ENCODE measurements at regions not wholly inside any gene's neighbourhood (a gene's known extent, or its start where the extent isn't known, plus 50 kb on each side); places are given as distances from the start of the nearest gene placed in this dataset.

DNA sequence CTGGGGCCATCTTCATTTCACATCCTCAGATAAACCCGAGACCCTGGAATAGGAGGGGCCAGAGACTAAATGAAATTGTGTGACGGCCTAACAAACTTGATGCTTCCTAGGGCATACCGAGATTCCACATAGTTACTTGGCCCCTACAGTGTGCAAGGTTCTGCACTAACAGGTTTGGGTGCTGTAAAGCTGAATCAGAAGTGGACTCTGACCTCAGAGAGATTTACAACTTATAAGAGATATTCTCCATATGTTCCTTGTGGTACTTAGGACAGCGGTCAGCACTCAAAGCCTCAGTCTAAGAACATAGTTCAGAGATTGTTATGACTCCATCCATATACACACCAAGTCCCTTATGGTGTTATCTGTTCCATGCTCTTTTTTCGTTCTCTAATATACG lies 55.1 kb upstream of the FHIP2A start:
- TF ChIP-seq, protein P1, sequence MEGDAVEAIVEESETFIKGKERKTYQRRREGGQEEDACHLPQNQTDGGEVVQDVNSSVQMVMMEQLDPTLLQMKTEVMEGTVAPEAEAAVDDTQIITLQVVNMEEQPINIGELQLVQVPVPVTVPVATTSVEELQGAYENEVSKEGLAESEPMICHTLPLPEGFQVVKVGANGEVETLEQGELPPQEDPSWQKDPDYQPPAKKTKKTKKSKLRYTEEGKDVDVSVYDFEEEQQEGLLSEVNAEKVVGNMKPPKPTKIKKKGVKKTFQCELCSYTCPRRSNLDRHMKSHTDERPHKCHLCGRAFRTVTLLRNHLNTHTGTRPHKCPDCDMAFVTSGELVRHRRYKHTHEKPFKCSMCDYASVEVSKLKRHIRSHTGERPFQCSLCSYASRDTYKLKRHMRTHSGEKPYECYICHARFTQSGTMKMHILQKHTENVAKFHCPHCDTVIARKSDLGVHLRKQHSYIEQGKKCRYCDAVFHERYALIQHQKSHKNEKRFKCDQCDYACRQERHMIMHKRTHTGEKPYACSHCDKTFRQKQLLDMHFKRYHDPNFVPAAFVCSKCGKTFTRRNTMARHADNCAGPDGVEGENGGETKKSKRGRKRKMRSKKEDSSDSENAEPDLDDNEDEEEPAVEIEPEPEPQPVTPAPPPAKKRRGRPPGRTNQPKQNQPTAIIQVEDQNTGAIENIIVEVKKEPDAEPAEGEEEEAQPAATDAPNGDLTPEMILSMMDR (IDR thresholded peaks at IDR 0.05; ENCODE audit: low read length): no peak
- no peak for TF ChIP-seq EZH2 (IDR thresholded peaks at IDR 0.05; ENCODE audit: borderline replicate concordance, low read length)

Data from OCI-LY1 (cell line).